GM23248 (cell line): ENCODE measurements at regions not wholly inside any gene's neighbourhood (a gene's known extent, or its start where the extent isn't known, plus 50 kb on each side); places are given as distances from the start of the nearest gene placed in this dataset.

ENCODE experiments used
- DNase-seq: peaks from one replicate; pipeline ENCODE4 v3.0.0-alpha.2; 2015
- H2AFZ ChIP-seq: fragments of 200-600 bp; sonication (generic); 2 replicates; pipeline ENCODE4 v1.6.1; 2016; ENCODE audit warnings: antibody characterized with exemption
- H3F3A ChIP-seq: fragments of 200-600 bp; sonication (generic); 2 replicates; pipeline ENCODE4 v1.6.1; 2016; ENCODE audit warnings: mild to moderate bottlenecking, antibody characterized with exemption, mixed run types; ENCODE audit not compliant: insufficient read depth
- H3K27ac ChIP-seq: fragments of 200-600 bp; sonication (generic); 2 replicates; pipeline ENCODE4 v1.5.1; 2016; ENCODE audit warnings: mild to moderate bottlenecking
- H3K27me3 ChIP-seq: fragments of 200-600 bp; sonication (generic); replicated peaks from 2 replicates; pipeline ENCODE4 v1.6.1; 2016; ENCODE audit warnings: mild to moderate bottlenecking; ENCODE audit not compliant: insufficient read depth
- H3K36me3 ChIP-seq: fragments of 200-600 bp; sonication (generic); 2 replicates; pipeline ENCODE4 v1.6.1; 2016; ENCODE audit warnings: low read depth, mild to moderate bottlenecking
- H3K4me1 ChIP-seq: fragments of 200-600 bp; sonication (generic); 2 replicates; pipeline ENCODE4 v1.6.1; 2016; ENCODE audit warnings: mild to moderate bottlenecking; ENCODE audit not compliant: insufficient read depth
- H3K4me2 ChIP-seq: fragments of 200-600 bp; sonication (generic); one replicate; pipeline ENCODE4 v1.6.1; 2016; ENCODE audit warnings: mild to moderate bottlenecking; ENCODE audit not compliant: unreplicated experiment
- H3K4me3 ChIP-seq: fragments of 200-600 bp; sonication (generic); 2 replicates; pipeline ENCODE4 v1.5.1; 2016; ENCODE audit warnings: mild to moderate bottlenecking
- H3K79me2 ChIP-seq: fragments of 200-600 bp; sonication (generic); 2 replicates; pipeline ENCODE4 v1.6.1; 2016; ENCODE audit warnings: mild to moderate bottlenecking; ENCODE audit not compliant: insufficient read depth
- H3K9ac ChIP-seq: fragments of 200-600 bp; sonication (generic); 2 replicates; pipeline ENCODE4 v1.6.1; 2016; ENCODE audit warnings: mild to moderate bottlenecking
- H3K9me2 ChIP-seq: fragments of 200-600 bp; sonication (generic); 2 replicates; pipeline ENCODE4 v1.6.1; 2016; ENCODE audit warnings: mixed run types, mild to moderate bottlenecking, moderate library complexity; ENCODE audit not compliant: insufficient read depth
- H3K9me3 ChIP-seq: fragments of 200-600 bp; sonication (generic); one replicate; pipeline ENCODE4 v1.6.1; 2017; ENCODE audit warnings: low read depth
- H4K20me1 ChIP-seq: fragments of 200-600 bp; sonication (generic); 2 replicates; pipeline ENCODE4 v1.6.0; 2016; ENCODE audit not compliant: insufficient read depth
- EZH2 ChIP-seq: fragments of 200-600 bp; sonication (generic); IDR thresholded peaks from 2 replicates; pipeline ENCODE4 v1.6.1; 2018; ENCODE audit warnings: antibody characterized with exemption, mild to moderate bottlenecking; ENCODE audit not compliant: insufficient read depth, poor library complexity, severe bottlenecking
- EZH2phosphoT487 ChIP-seq: fragments of 200-600 bp; sonication (generic); IDR thresholded peaks from 2 replicates; pipeline ENCODE4 v1.6.1; 2018; ENCODE audit warnings: antibody characterized with exemption, moderate library complexity, mild to moderate bottlenecking, low read depth; ENCODE audit not compliant: insufficient read depth
- WGBS, 2 experiments: methylation state at CpG; one replicate each; pipeline ENCODE4 v1.1.6; 2015 to 2017; ENCODE audit warnings: low lambda C conversion rate in 2 of 2, low coverage in 1 of 2; ENCODE audit errors: missing lambda C conversion rate in 2 of 2; 5-methylcytosine and 5-hydroxymethylcytosine counted together
- in situ Hi-C: fragments of 300-500 bp; cut with MboI; formaldehyde crosslinking; loops from 2 replicates; pipeline ENCODE4 v1.15.0; 2020

GRCh38 chr4:175103403-175103802 is 185.2 kb downstream of the ADAM29 start:
- 9 to 25% methylated on average over 2 of the region's 2 CpGs for WGBS, 2 experiments
- H3K4me2 ChIP-seq = no peak overlapping the region
- H3K27me3 ChIP-seq = no peaks in the 10 kb centered on the region
- no peaks in the 10 kb centered on the region for H3K79me2 ChIP-seq
- no peaks in the 10 kb centered on the region for H3F3A ChIP-seq
- TF ChIP-seq EZH2 = no peak
- TF ChIP-seq EZH2phosphoT487 = no peak
- H3K36me3 ChIP-seq = no peaks in the 10 kb centered on the region
- no peaks in the 10 kb centered on the region for H4K20me1 ChIP-seq
- H3K4me1 ChIP-seq = no peaks in the 10 kb centered on the region
- no peaks in the 10 kb centered on the region for H3K9me2 ChIP-seq
- no peak overlapping the region for H3K9ac ChIP-seq
- no peak overlapping the region for H3K27ac ChIP-seq
- no peak overlapping the region for H2AFZ ChIP-seq
- H3K4me3 ChIP-seq = no peak overlapping the region
- no peak for DNase-seq
- in situ Hi-C loops = no loop called here
- no peaks in the 10 kb centered on the region for H3K9me3 ChIP-seq

GRCh38 chr4:175106301-175106700 is 188.1 kb downstream of the ADAM29 start:
- Histone ChIP-seq H3K9me2 (no peaks in the 10 kb centered on the region), H3K4me1 (no peaks in the 10 kb centered on the region), H3K27me3 (no peaks in the 10 kb centered on the region), H3K9ac (no peak overlapping the region), H3K9me3 (no peaks in the 10 kb centered on the region), H3F3A (no peaks in the 10 kb centered on the region), H3K79me2 (no peaks in the 10 kb centered on the region), H3K27ac (no peak overlapping the region), H3K36me3 (no peaks in the 10 kb centered on the region), H3K4me3 (no peak overlapping the region), H2AFZ (no peak overlapping the region), H4K20me1 (no peaks in the 10 kb centered on the region), H3K4me2 (no peak overlapping the region)
- in situ Hi-C loops = no loop called here
- no peak for TF ChIP-seq EZH2
- no peak for TF ChIP-seq EZH2phosphoT487
- no peak for DNase-seq
- 4 to 10% methylated on average over 2 of the region's 2 CpGs for WGBS, 2 experiments

GRCh38 chr4:175109933-175110332 is 191.8 kb downstream of the ADAM29 start:
- Histone ChIP-seq H3K9ac (no peak overlapping the region), H3K27me3 (no peaks in the 10 kb centered on the region), H3K4me2 (no peak overlapping the region), H3K9me3 (no peaks in the 10 kb centered on the region), H3F3A (no peaks in the 10 kb centered on the region), H2AFZ (no peak overlapping the region), H3K79me2 (no peaks in the 10 kb centered on the region), H3K27ac (no peak overlapping the region), H3K36me3 (no peaks in the 10 kb centered on the region), H4K20me1 (no peaks in the 10 kb centered on the region), H3K4me3 (no peak overlapping the region), H3K4me1 (no peaks in the 10 kb centered on the region), H3K9me2 (no peaks in the 10 kb centered on the region)
- 17 to 24% methylated on average over 5 of the region's 5 CpGs for WGBS, 2 experiments
- TF ChIP-seq EZH2 (no peak), EZH2phosphoT487 (no peak)
- DNase-seq = no peak
- in situ Hi-C loops = no loop called here

- Histone ChIP-seq H3K4me3 (no peak overlapping the region), H2AFZ (no peak overlapping the region), H4K20me1 (no peaks in the 10 kb centered on the region), H3K9me3 (no peaks in the 10 kb centered on the region), H3K27me3 (no peaks in the 10 kb centered on the region), H3K4me2 (no peak overlapping the region), H3K4me1 (no peaks in the 10 kb centered on the region), H3F3A (no peaks in the 10 kb centered on the region), H3K9me2 (no peaks in the 10 kb centered on the region), H3K36me3 (no peaks in the 10 kb centered on the region), H3K79me2 (no peaks in the 10 kb centered on the region), H3K9ac (no peak overlapping the region), H3K27ac (no peak overlapping the region)
- TF ChIP-seq EZH2phosphoT487 (no peak), EZH2 (no peak)
- WGBS, 2 experiments = 40 to 49% methylated on average over 4 of the region's 4 CpGs
- no peak for DNase-seq
- in situ Hi-C loops = no loop called here
Observed at GRCh38 chr4:175125410-175126068, 207.4 kb downstream of the ADAM29 start.

- no peaks in the 10 kb centered on the region for H3K36me3 ChIP-seq
- TF ChIP-seq EZH2 (no peak), EZH2phosphoT487 (no peak)
- H3K9me3 ChIP-seq = no peaks in the 10 kb centered on the region
- H3K4me3 ChIP-seq = no peak overlapping the region
- no peaks in the 10 kb centered on the region for H3F3A ChIP-seq
- no peaks in the 10 kb centered on the region for H3K9me2 ChIP-seq
- H3K4me1 ChIP-seq = no peaks in the 10 kb centered on the region
- no peaks in the 10 kb centered on the region for H3K79me2 ChIP-seq
- in situ Hi-C loops = no loop called here
- no peak overlapping the region for H2AFZ ChIP-seq
- H3K4me2 ChIP-seq = no peak overlapping the region
- no peak overlapping the region for H3K27ac ChIP-seq
- H3K27me3 ChIP-seq = no peaks in the 10 kb centered on the region
- H3K9ac ChIP-seq = no peak overlapping the region
- no peaks in the 10 kb centered on the region for H4K20me1 ChIP-seq
- 37 to 53% methylated on average over 2 of the region's 2 CpGs for WGBS, 2 experiments
- no peak for DNase-seq
Observed at GRCh38 chr4:175127314-175127713, 209.2 kb downstream of the ADAM29 start.
